AG09309 (cell line): ENCODE measurements at regions not wholly inside any gene's neighbourhood (a gene's known extent, or its start where the extent isn't known, plus 50 kb on each side); places are given as distances from the start of the nearest gene placed in this dataset.
A peak's percentile ranks its signal among the peaks of the same experiment; 100 is the strongest.

Experiments
- DNase-seq: peaks from one replicate; pipeline ENCODE4 v3.0.0-alpha.2; 2010; ENCODE audit warnings: low read depth
- H3K4me3 ChIP-seq: 2 replicates; pipeline ENCODE4 v1.5.1; 2011; ENCODE audit warnings: mild to moderate bottlenecking, low read depth, low read length, moderate library complexity; ENCODE audit not compliant: control insufficient read depth
- TF ChIP-seq, protein P1 (sequence below): IDR thresholded peaks from 2 replicates; pipeline ENCODE4 v1.5.1; 2011; ENCODE audit warnings: mild to moderate bottlenecking, low read depth, low read length, inconsistent platforms; ENCODE audit not compliant: insufficient read depth, control insufficient read depth; ENCODE audit errors: missing control alignments

DNA sequence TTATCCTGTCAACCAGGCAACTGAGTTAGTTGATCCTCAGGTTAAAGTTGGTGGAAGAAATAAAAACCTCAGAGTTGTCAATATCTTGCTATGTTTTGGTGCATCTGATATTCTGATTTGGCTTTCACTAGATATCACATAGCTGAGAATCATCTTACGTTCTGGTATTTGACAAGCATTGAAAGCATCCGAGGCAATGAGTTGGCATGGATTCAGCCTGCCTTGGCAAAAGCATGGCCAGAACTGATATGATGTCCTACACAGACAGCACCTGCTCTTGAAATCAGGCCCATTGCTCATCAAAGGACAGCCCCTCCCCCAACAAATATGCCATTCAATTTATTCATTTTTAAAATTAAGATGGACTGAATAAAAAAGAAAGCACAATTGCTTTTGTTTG is 320.7 kb upstream of the ATP2B1 start:
- DNase-seq = no peak
- TF ChIP-seq, protein P1, sequence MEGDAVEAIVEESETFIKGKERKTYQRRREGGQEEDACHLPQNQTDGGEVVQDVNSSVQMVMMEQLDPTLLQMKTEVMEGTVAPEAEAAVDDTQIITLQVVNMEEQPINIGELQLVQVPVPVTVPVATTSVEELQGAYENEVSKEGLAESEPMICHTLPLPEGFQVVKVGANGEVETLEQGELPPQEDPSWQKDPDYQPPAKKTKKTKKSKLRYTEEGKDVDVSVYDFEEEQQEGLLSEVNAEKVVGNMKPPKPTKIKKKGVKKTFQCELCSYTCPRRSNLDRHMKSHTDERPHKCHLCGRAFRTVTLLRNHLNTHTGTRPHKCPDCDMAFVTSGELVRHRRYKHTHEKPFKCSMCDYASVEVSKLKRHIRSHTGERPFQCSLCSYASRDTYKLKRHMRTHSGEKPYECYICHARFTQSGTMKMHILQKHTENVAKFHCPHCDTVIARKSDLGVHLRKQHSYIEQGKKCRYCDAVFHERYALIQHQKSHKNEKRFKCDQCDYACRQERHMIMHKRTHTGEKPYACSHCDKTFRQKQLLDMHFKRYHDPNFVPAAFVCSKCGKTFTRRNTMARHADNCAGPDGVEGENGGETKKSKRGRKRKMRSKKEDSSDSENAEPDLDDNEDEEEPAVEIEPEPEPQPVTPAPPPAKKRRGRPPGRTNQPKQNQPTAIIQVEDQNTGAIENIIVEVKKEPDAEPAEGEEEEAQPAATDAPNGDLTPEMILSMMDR = no peak
- no peak overlapping the region for H3K4me3 ChIP-seq

DNA sequence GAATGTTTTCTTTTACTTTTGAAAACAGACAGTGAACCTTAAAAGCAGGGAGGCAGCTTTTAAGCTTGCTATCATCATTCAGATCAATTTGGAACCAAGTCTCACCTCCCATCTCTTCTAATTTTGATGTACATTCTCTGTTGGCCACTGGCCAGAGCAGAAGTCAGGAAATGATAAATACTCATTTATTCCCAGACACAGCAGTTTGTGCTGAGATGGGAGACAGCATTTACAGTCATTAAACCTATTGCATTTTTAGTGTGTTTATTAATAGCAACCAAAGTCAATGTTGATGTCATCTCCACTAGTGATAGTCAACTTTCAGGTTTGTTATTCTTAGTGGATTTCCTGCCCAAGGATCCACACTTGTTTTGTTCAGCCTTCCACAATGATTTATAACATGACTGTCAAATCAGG is 320.0 kb upstream of the ATP2B1 start:
- no peak overlapping the region for H3K4me3 ChIP-seq
- TF ChIP-seq, protein P1 = no peak
- no peak for DNase-seq

DNA sequence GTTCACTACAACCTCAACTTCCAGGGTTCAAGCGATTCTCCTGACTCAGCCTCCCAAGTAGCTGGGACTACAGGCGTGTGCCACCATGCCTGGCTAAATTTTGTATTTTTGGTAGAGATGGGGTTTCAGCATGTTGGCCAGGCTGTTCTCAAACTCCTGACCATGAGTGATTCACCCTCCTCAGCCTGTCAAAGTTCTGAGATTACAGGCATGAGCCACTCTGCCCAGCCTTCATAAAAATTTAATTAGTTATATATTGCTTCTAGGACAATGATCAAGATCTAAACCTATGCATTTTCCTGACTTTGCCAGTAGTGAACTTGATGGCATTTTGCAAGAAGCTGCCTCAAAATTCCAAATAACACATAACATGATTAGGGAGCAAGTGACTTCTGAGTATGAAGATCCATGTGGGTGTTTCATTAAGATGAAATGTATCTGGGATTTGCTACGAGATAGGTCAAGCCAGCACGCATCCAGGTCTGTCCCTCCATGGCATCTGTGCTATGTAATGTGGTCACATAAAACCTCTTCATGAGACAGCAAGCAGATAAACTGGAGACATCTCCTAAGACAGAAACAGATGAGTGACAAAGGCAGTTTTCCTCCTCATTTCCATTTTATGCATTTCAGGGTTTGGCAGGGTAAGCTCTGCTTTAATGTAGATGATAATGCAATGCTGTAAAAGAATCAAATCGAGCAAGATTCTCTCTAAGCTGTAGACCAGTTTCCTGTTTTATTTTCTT is 319.4 kb upstream of the ATP2B1 start:
- DNase-seq = no peak
- TF ChIP-seq, protein P1 = no peak
- no peak overlapping the region for H3K4me3 ChIP-seq

DNA sequence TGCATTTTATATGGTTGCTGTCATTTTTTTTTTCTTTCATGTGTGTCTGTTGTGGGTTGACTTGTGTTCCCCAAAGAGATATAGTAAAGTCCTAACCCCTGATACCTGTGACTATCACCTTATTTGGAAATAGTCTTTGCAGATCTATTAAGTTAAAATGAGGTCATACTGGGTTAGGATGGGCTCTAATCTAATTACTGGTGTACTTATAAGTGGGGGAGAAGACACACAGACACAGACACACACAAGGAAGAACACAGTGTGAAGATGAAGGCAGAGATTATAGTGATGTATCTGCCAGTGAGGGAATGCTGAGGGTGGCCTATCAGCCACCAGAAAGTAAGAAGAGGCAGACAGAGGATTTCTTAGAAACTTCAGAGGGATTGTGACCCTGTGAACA is 318.4 kb upstream of the ATP2B1 start:
- no peak for DNase-seq
- no peak overlapping the region for H3K4me3 ChIP-seq
- TF ChIP-seq, protein P1 = no peak

DNA sequence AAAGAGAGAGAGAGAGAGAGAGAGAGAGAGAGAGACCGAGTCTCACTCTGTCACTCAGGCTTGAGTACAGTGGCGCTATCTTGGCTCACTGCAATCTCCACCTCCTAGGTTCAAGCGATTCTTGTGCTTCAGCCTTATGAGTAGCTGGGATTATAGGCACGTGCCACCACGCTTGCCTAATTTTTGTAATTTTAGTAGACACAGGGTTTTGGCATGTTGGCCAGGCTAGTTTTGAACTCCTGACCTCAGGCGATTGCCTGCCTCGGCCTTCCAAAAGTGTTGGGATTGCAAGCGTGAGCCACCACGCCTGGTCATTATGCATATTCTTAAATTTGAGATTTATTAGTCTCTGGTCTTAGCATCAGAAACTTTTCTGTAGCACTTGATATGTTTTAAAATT is 317.9 kb upstream of the ATP2B1 start:
- TF ChIP-seq, protein P1 = no peak
- DNase-seq = no peak
- H3K4me3 ChIP-seq = no peak overlapping the region

DNA sequence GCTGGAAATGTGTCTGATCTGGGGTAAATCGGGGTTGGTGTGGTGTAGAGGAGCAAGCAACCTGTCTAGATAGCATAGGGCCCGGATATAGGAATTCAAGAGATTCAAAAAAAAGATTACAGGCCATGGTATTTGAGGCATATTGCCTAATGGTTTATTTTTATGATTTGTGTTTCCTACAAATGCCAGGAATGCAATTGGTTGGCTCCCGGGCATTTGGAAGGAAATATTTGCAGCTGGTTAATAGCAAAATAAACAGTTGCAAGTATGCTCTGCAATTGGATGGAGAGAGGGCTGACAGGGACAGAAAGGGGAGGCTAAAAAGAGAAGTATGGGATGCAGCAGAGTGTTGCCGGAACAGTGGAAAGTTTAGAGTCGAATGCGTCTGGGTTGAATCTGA is 315.6 kb upstream of the ATP2B1 start:
- peak; percentile 63 for DNase-seq
- H3K4me3 ChIP-seq = no peak overlapping the region

More for the DNA sequence above, 315.6 kb upstream of the ATP2B1 start:
- TF ChIP-seq, protein P1 = no peak
